ENCODE measurements at regions not wholly inside any gene's neighbourhood (a gene's known extent, or its start where the extent isn't known, plus 50 kb on each side); places are given as distances from the start of the nearest gene placed in this dataset.

DNA sequence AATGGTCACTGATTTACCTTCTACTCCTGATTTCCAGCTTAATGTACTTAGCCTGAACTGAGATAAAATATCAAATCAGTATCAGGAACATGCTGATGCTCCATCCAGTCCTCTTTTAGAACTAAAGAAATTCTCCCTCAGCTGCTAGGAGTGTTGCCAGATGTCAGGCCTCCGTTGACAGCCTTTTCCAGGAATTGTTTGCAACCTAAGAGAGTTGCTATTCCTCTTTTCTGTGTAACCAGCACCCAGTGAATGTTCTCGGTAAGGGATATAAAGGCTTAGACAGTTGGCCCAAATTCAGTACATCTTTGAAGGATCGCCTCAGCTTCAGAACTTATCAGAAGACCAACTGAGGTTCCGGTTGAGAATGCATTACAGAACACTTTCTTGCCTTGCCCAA is 559.0 kb downstream of the PCDH17 start:
- DNase-seq (no peak), ATAC-seq (ENCODE audit: low read depth in 2 of 2) (no peak)
- no peak overlapping the region for H3K27ac Mint-ChIP-seq
- H3K27me3 Mint-ChIP-seq = no peaks in the 10 kb centered on the region
- no peak overlapping the region for H3K4me3 Mint-ChIP-seq
- H3K9me3 Mint-ChIP-seq = peaks cover 0 to 9% (median 7%) of the 10 kb centered on the region in 7 donors
- H3K36me3 Mint-ChIP-seq = no peaks in the 10 kb centered on the region
- no peaks in the 10 kb centered on the region for H3K4me1 Mint-ChIP-seq

DNA sequence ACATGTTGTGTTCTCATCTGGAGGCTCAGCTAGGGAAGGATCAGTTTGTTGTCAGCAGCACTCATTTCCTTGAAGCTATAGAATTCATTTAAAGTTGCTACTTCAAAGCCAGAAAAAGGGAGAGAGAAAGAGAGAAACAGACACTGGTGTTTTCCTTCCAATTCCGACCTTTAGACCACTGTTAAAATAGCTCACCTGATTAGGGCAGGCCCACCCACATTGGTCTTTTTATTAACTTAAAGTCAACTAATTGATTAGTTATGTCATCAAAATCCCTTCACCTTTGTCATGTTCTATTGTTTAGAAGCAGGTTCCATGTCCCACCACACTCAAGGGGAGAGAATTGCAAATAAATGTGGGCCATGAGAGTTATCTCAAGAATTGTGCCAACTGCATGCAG is 560.2 kb downstream of the PCDH17 start:
- Mint-ChIP-seq H3K4me1 (no peaks in the 10 kb centered on the region), H3K27me3 (no peaks in the 10 kb centered on the region), H3K27ac (no peak overlapping the region), H3K9me3 (peaks cover 0 to 5% (median 4%) of the 10 kb centered on the region in 7 donors), H3K4me3 (no peak overlapping the region), H3K36me3 (no peaks in the 10 kb centered on the region)
- DNase-seq (no peak), ATAC-seq (ENCODE audit: low read depth in 2 of 2) (no peak)

DNA sequence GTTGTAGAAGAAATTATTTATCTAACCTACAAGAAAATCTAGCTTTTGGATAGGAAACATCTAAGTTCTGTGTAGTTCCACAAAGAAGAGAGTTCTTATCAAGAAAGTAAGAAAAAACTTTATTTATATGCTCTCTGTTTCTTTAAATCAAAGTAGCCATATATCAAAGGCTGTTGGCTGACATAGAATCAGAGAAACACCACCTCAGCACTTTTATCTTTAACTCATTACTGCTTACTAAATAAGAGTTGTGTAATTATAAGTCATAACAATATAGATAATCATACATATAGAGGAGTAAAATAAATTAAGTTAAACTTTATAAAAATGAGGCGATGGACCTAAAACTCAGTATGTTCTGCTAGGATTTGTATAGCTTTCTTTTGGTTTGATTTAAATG is 570.6 kb downstream of the PCDH17 start:
- DNase-seq (no peak), ATAC-seq (ENCODE audit: low read depth in 2 of 2) (no peak)
- Mint-ChIP-seq H3K36me3 (no peaks in the 10 kb centered on the region), H3K9me3 (peaks cover 0 to 21% (median 4%) of the 10 kb centered on the region in 7 donors), H3K27me3 (no peaks in the 10 kb centered on the region), H3K27ac (no peak overlapping the region), H3K4me3 (no peak overlapping the region), H3K4me1 (no peaks in the 10 kb centered on the region)

DNA sequence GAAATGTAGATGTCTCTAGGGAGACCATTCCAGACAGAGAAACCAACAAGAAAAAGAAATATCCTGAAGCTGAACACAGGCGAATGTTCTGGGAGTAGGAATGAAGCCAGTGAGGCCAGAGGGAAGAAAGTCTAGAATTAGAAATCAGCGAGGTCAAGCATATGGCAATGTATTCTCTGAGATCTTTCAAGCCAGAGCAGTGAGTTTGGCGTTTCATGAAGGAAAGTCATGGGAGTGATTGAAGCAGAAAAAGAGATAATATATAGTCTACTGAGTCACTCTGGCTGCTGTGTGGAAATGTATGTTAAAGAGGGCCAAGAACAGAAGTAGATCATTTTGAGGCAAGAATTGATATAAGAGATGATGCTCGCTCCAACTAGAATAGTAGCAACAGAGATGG is 576.0 kb downstream of the PCDH17 start:
- DNase-seq (no peak), ATAC-seq (ENCODE audit: low read depth in 2 of 2) (no peak)
- Mint-ChIP-seq H3K27me3 (no peaks in the 10 kb centered on the region), H3K27ac (no peak overlapping the region), H3K4me3 (no peak overlapping the region), H3K4me1 (no peaks in the 10 kb centered on the region), H3K9me3 (peaks cover 0 to 7% (median 0%) of the 10 kb centered on the region in 7 donors), H3K36me3 (no peaks in the 10 kb centered on the region)

DNA sequence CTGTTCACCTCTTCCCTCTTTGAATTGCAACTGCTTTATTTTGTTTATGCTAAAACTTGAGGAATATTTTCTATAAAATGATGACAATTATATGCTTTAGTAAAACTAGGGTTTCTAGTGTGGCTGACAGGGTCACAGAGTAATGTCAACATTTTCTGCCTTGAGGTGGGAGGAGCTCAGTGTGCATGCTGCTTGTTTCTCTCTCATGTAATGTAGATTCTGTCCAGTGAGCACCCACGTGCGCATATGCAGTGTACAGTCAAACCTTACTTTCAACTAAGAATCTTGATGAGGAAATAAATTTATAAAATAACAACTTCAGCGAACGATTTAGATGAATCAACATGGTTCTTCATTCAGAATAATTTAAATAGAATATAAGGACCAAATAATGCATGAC is 603.9 kb downstream of the PCDH17 start:
- Mint-ChIP-seq H3K27ac (no peak overlapping the region), H3K4me3 (no peak overlapping the region), H3K4me1 (no peaks in the 10 kb centered on the region)

DNA sequence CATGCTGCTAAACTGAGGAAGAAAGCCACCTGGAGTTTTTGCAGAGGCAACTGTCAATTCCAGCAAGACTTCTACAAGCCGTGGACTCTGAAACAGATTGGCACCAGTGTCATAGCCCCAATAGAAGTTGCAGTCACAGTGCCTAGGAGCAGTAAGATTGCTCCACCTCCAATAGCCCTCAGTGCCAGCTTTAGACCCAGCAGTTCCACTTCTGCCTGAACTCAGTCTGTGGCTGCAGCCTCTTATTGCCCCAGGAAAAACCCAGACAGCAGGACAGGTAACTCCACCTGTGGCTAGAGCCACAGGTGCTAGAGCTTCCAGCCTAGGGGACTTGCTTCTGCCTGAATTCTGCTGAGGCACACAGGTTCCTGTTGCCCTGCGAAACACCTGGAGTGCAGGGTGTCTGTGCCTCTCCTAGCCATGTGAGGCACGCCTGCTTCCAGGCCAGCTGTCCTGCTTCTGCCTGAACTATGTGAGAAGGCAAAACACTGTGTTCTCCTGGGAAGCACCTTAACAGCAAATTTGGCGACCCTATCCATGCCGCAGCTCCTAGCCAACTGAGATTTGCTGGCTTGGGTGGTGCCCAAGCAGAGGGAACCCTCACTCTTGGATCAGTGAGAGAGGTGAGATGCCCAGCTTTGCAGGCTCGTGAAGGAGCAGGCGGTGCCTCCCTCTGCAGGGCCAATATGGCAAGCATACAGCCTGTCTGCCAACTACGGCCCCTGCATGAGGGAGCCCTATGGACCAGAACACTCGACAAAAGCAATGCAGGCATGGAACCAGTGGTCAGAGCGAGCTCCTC is 607.6 kb downstream of the PCDH17 start:
- no peaks in the 10 kb centered on the region for H3K4me1 Mint-ChIP-seq
- H3K9me3 Mint-ChIP-seq = peaks cover 4 to 18% (median 9%) of the 10 kb centered on the region in 7 donors
- ATAC-seq (ENCODE audit: low read depth in 2 of 2) (no peak), DNase-seq (no peak)
- no peaks in the 10 kb centered on the region for H3K36me3 Mint-ChIP-seq
- peak overlapping the region in 1 of 6 donors; percentile 49 for H3K27ac Mint-ChIP-seq
- no peak overlapping the region for H3K4me3 Mint-ChIP-seq
- no peaks in the 10 kb centered on the region for H3K27me3 Mint-ChIP-seq

More for the DNA sequence above, 603.9 kb downstream of the PCDH17 start:
- Mint-ChIP-seq H3K9me3 (peaks cover 3 to 12% (median 5%) of the 10 kb centered on the region in 7 donors), H3K27me3 (no peaks in the 10 kb centered on the region), H3K36me3 (no peaks in the 10 kb centered on the region)
- DNase-seq (no peak), ATAC-seq (ENCODE audit: low read depth in 2 of 2) (no peak)

DNA sequence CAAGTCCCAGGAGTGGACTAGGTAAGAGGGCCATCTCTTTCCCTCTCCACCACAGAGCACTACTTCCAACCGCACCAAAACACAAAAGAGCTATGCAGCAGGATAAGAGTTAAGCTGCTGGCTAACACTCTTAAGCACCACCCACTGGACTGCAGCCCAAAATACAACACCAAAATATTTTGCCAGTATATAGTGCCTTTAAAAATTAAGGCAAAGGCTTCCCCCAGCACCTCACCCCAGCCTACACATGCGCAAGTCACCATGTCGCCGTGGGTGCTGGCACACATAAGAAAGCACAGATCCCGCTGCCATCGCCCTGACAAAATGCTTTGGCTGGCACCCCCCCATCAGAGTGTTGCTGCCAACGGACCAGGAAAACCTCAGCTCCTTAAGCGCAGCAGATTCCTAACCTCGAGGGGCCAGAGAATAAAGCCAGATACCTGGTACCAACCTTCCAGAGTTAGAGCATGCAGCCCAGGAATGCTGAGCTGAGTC is 608.3 kb downstream of the PCDH17 start:
- no peaks in the 10 kb centered on the region for H3K27me3 Mint-ChIP-seq
- H3K36me3 Mint-ChIP-seq = no peaks in the 10 kb centered on the region
- H3K27ac Mint-ChIP-seq = peak overlapping the region in 1 of 6 donors; percentile 49
- H3K4me1 Mint-ChIP-seq = no peaks in the 10 kb centered on the region
- ATAC-seq (ENCODE audit: low read depth in 2 of 2) = no peak
- no peak for DNase-seq
- no peak overlapping the region for H3K4me3 Mint-ChIP-seq
- peaks cover 2 to 18% (median 11%) of the 10 kb centered on the region in 7 donors for H3K9me3 Mint-ChIP-seq

DNA sequence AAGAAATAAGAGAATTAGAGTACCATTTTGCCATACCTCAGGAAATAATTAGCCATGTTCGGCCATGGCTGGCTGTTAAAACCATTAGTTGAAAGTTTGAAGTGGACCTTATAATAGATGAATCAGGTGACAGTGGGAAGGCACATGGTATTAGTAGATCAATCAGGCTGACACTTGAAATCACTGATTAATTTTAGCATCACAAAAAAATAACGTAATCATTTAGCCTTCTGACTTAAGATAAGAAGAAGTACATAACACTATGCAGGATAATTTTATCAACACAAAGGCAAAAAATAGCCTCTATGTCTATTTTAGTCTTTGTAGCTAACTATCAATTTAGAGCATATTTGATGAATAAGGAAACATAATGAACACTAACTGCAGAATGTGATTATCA is 615.5 kb downstream of the PCDH17 start:
- Mint-ChIP-seq H3K36me3 (no peaks in the 10 kb centered on the region), H3K9me3 (peaks cover 2 to 15% (median 11%) of the 10 kb centered on the region in 7 donors), H3K4me1 (no peaks in the 10 kb centered on the region), H3K27ac (no peak overlapping the region), H3K27me3 (no peaks in the 10 kb centered on the region), H3K4me3 (no peak overlapping the region)
- DNase-seq (no peak), ATAC-seq (ENCODE audit: low read depth in 2 of 2) (no peak)

DNA sequence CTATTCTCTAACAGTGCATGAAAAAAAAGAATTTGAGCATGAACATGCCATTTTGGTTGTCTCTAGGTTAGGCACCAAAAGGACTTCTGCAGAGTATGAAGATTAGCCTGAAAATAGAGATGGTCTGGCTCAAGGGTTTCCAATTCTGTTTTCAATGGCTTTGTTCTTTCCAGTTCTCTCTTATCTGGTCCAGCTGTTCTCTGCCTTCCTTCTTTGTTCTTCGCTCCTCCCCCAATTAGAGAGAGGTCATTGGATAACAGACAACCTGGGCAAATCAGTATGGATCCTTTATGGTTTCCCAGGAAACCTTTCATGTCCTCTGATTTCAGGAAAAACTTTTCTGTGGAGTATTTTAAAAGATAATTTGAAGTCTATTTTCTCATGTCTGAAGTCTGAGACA is 623.4 kb downstream of the PCDH17 start:
- no peaks in the 10 kb centered on the region for H3K4me1 Mint-ChIP-seq
- ATAC-seq (ENCODE audit: low read depth in 2 of 2) (no peak), DNase-seq (no peak)
- no peak overlapping the region for H3K27ac Mint-ChIP-seq
- no peaks in the 10 kb centered on the region for H3K36me3 Mint-ChIP-seq
- H3K4me3 Mint-ChIP-seq = no peak overlapping the region
- no peaks in the 10 kb centered on the region for H3K27me3 Mint-ChIP-seq
- peaks cover 0 to 10% (median 4%) of the 10 kb centered on the region in 7 donors for H3K9me3 Mint-ChIP-seq

DNA sequence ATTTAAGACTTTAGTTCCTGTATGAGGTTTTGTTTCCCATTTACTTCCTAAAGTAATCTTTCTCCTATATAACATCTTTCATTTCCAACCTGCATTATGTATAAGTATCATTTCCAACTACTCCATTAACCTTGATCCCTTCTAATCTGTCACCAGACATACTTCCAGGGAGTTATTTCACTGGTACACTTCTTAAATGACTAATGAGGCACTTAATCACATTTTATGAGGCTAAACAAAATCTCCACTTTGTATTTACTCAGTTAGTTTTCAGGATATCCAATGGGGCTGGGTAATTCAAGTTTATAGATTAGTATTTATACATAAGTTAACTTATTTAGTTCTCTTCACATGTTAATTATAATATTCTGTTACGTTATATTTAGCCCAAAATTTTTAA is 634.7 kb downstream of the PCDH17 start:
- no peak overlapping the region for H3K27ac Mint-ChIP-seq
- H3K27me3 Mint-ChIP-seq = no peaks in the 10 kb centered on the region
- H3K9me3 Mint-ChIP-seq = peaks cover 0 to 8% (median 0%) of the 10 kb centered on the region in 7 donors
- DNase-seq (no peak), ATAC-seq (ENCODE audit: low read depth in 2 of 2) (no peak)
- no peaks in the 10 kb centered on the region for H3K36me3 Mint-ChIP-seq
- H3K4me3 Mint-ChIP-seq = no peak overlapping the region
- H3K4me1 Mint-ChIP-seq = no peaks in the 10 kb centered on the region

DNA sequence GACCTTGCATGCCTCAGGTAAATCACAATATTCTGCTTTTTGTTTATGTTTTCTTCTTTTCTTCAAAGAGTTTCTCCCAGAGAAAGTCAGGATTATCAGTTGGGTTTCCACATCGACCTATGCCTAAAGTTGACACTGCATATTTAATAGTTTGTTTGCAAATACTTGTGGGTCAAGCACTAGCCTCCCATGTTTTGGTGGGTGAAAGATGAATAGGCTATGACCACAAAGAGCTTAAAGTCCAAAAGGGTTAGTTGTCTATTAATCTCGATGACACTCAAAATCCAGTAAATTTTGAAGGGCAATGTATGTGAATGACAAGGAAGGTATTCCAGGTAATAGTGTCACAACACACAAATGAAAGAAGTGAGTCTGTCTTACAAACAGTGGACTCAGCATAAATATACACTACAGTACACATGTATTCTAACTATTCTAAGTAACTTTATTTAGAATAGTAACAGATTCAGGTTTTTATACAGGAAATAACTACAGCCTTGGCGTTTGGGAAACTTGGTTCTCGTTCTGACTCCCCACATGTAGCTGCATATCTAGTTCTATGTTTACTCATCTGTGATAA is 667.1 kb downstream of the PCDH17 start:
- no peaks in the 10 kb centered on the region for H3K27me3 Mint-ChIP-seq
- H3K4me3 Mint-ChIP-seq = no peak overlapping the region
- H3K9me3 Mint-ChIP-seq = peaks cover 0 to 2% (median 0%) of the 10 kb centered on the region in 7 donors
- H3K36me3 Mint-ChIP-seq = no peaks in the 10 kb centered on the region
- H3K27ac Mint-ChIP-seq = no peak overlapping the region
- no peak for ATAC-seq (ENCODE audit: low read depth in 2 of 2)
- DNase-seq = no peak
- H3K4me1 Mint-ChIP-seq = no peaks in the 10 kb centered on the region

DNA sequence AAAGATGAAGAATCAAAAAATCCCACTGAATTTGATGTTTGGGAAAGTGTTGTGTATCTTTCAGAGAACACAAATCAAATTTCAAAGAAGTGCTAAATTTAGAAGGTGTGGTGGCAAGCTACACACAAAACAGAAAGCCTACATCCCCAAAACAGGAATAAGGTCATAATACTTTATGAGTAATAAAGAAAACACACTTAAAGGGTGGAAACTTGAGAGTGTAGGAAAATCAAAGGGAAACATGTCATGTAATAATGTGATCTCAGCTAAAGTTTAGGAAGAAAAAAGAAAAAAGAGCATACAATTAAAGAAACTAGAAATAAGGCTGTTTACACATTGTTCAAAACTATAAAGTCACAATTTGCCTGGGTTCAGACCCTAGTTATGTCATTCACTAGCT is 668.7 kb downstream of the PCDH17 start:
- Mint-ChIP-seq H3K9me3 (peaks cover 0 to 4% (median 0%) of the 10 kb centered on the region in 7 donors), H3K4me3 (no peak overlapping the region), H3K4me1 (no peaks in the 10 kb centered on the region), H3K27ac (no peak overlapping the region), H3K27me3 (no peaks in the 10 kb centered on the region), H3K36me3 (no peaks in the 10 kb centered on the region)
- DNase-seq (no peak), ATAC-seq (ENCODE audit: low read depth in 2 of 2) (no peak)

DNA sequence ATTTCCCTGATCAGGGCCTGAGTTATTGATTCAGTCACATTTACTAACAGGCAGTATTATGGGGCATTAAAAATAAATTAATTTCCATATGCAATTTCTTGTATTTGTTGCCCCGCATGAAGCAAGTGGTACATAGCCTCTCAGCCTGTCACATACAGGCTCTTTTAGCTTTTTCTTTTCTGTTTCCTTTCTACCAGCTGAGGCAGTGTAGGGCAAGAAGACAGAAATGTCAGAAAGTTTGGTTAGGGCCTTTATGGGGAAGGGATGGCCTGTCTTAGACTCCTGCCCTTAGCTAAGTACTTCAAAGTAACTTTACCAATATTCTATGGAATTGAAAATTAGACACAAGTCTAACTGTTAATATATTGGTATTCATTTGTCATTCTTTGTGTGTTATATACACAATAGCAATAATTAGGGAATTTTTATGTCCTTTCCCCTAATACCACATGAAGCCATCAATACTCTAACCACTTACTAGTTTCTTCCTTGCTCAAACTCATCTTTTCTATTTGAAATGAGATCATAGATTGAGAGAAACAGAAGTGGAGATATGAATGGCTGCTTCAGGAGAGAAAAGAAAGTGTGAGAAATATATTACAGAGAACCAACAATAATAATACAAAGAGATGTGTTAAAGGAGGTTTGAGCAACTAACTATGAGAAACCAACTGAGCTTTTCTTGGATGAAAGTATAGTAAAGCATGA is 669.6 kb downstream of the PCDH17 start:
- no peak overlapping the region for H3K27ac Mint-ChIP-seq
- no peak for DNase-seq
- H3K9me3 Mint-ChIP-seq = peaks cover 0 to 4% (median 0%) of the 10 kb centered on the region in 7 donors
- H3K4me1 Mint-ChIP-seq = no peaks in the 10 kb centered on the region
- H3K27me3 Mint-ChIP-seq = no peaks in the 10 kb centered on the region
- no peak for ATAC-seq (ENCODE audit: low read depth in 2 of 2)
- H3K4me3 Mint-ChIP-seq = no peak overlapping the region
- no peaks in the 10 kb centered on the region for H3K36me3 Mint-ChIP-seq

DNA sequence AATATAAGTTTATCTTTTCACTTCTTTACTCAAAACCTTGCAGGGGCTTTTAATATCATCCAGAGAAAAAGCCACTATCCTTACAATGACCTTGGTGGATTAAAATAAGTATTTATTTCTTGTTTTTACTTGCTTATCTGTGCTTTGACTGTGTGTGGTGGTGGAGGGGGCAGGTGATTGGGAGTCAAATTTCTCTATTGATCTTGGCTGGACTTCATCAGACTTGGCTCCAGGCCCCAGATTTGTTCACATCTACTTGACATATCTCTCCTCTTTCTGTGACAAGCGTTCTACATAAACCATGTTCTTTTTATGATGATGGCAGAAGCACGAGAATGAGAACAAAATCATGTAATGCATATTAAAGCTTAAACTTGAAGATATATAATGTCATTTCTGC is 670.8 kb downstream of the PCDH17 start:
- Mint-ChIP-seq H3K4me1 (no peaks in the 10 kb centered on the region), H3K4me3 (no peak overlapping the region), H3K36me3 (no peaks in the 10 kb centered on the region), H3K9me3 (peaks cover 0 to 4% (median 0%) of the 10 kb centered on the region in 7 donors), H3K27me3 (no peaks in the 10 kb centered on the region), H3K27ac (no peak overlapping the region)
- DNase-seq (no peak), ATAC-seq (ENCODE audit: low read depth in 2 of 2) (no peak)

Data from naive B cell (primary cell).